GM12878 (cell line): ENCODE measurements at regions not wholly inside any gene's neighbourhood (a gene's known extent, or its start where the extent isn't known, plus 50 kb on each side); places are given as distances from the start of the nearest gene placed in this dataset.

Source experiments
- ATAC-seq: fragments of 200-7000 bp; cut with Tn5 transposase; 3 replicates; pipeline ENCODE4 v1.9.1; 2020; ENCODE audit warnings: mild to moderate bottlenecking, moderate library complexity
- BruUV-seq: library from RNA; stranded (reverse); fragments of 400-500 nt; replicated peaks from 2 replicates; lab custom pipeline; 2021; lab: Mats Ljungman, UMichigan
- CTCF ChIA-PET: fragments of 300-600 bp; sonication (Branson Sonifier 250); formaldehyde crosslinking; extraction: SDS; loops from one replicate; lab custom pipeline; 2021; ENCODE audit warnings: inconsistent platforms; lab: Yijun Ruan, JAX
- POLR2A ChIA-PET: fragments of 350-600 bp; formaldehyde crosslinking; extraction: SDS; loops from one replicate; lab custom pipeline; 2021; ENCODE audit warnings: inconsistent platforms; lab: Charles Lee
- RAD21 ChIA-PET: fragments of 300-600 bp; sonication (Branson Sonifier 250); formaldehyde crosslinking; loops from one replicate; lab custom pipeline; 2023; ENCODE audit warnings: antibody characterized with exemption; ENCODE audit not compliant: unreplicated experiment; lab: Charles Lee
- SMC1A ChIA-PET: fragments of 300-600 bp; sonication (Branson Sonifier 250); formaldehyde crosslinking; loops from one replicate; lab custom pipeline; 2023; ENCODE audit not compliant: unreplicated experiment, uncharacterized antibody; lab: Charles Lee
- DNase-seq: peaks from one replicate; pipeline ENCODE4 v3.0.0-alpha.2; 2011; ENCODE audit warnings: low read depth, low spot score
- FAIRE-seq: peaks from 3 replicates; lab custom pipeline; 2011; peaks lifted over from hg19 to GRCh38; lab: Jason Lieb, UNC
- H2AFZ ChIP-seq: 2 replicates; pipeline ENCODE4 v1.6.0; 2011; ENCODE audit warnings: low read depth, low read length, control low read depth; ENCODE audit not compliant: control insufficient read depth
- H3K27ac ChIP-seq: 2 replicates; pipeline ENCODE4 v1.5.1; 2011; ENCODE audit warnings: control low read depth; ENCODE audit not compliant: control insufficient read depth, insufficient read depth
- H3K27me3 ChIP-seq, 2 experiments: replicated peaks in 1 of 2; 2 replicates each; pipeline versions ENCODE4 v1.6.0 to v1.6.1; 2011; ENCODE audit warnings: low read length in 1 of 2; ENCODE audit not compliant: control insufficient read depth in 2 of 2, insufficient read depth in 2 of 2
- H3K36me3 ChIP-seq, 2 experiments: 2 replicates each; pipeline ENCODE4 v1.5.1; 2011; ENCODE audit warnings: low read length in 1 of 2; ENCODE audit not compliant: control insufficient read depth in 2 of 2, insufficient read depth in 2 of 2
- H3K4me1 ChIP-seq: 2 replicates; pipeline ENCODE4 v1.6.1; 2011; ENCODE audit warnings: mild to moderate bottlenecking, low read length, moderate library complexity, mixed read lengths; ENCODE audit not compliant: control insufficient read depth, insufficient read depth
- H3K4me2 ChIP-seq: 2 replicates; pipeline ENCODE4 v1.6.0; 2011; ENCODE audit warnings: control low read depth; ENCODE audit not compliant: control insufficient read depth, insufficient read depth
- H3K4me3 ChIP-seq: fragments of 200-600 bp; sonication (generic); 2 replicates; pipeline ENCODE4 v1.5.1; 2016
- H3K79me2 ChIP-seq: 2 replicates; pipeline ENCODE4 v1.6.0; 2011; ENCODE audit warnings: low read length; ENCODE audit not compliant: control insufficient read depth, insufficient read depth
- H3K9ac ChIP-seq: 2 replicates; pipeline ENCODE4 v1.8.0; 2011; ENCODE audit warnings: low read length, control low read depth, mixed read lengths; ENCODE audit not compliant: control insufficient read depth, insufficient read depth
- H3K9me3 ChIP-seq: replicated peaks from 3 replicates; pipeline ENCODE4 v1.5.1; 2011; ENCODE audit warnings: mild to moderate bottlenecking, low read length; ENCODE audit not compliant: control insufficient read depth, insufficient read depth
- H4K20me1 ChIP-seq: 2 replicates; pipeline ENCODE4 v1.6.0; 2011; ENCODE audit not compliant: control insufficient read depth, insufficient read depth
- BCLAF1 ChIP-seq: fragments of 450-650 bp; IDR thresholded peaks from 2 replicates; pipeline ENCODE4 v1.6.1; 2017; ENCODE audit warnings: antibody characterized with exemption, mild to moderate bottlenecking, moderate library complexity
- TBL1XR1 ChIP-seq: IDR thresholded peaks from 2 replicates; pipeline ENCODE4 v1.6.1; 2012; ENCODE audit warnings: low read depth, low read length, improper control_type of control experiment
- WGBS: methylation state at CpG from one replicate; pipeline ENCODE4 v1.1.6; 2016; ENCODE audit warnings: low lambda C conversion rate; ENCODE audit not compliant: insufficient replicate concordance, insufficient coverage; ENCODE audit errors: missing lambda C conversion rate; 5-methylcytosine and 5-hydroxymethylcytosine counted together
- in situ Hi-C: fragments of 300-500 bp; cut with MboI; formaldehyde crosslinking; loops from 9 replicates; pipeline ENCODE4 v1.14.3; 2018; ENCODE audit warnings: mixed read lengths
- intact Hi-C: fragments of 100-400 bp; cut with micrococcal nuclease; formaldehyde crosslinking; loops from one replicate; pipeline ENCODE4 v1.14.2; 2022; ENCODE audit not compliant: unreplicated experiment
- TF ChIP-seq, protein P1 (sequence below): fragments of 450-650 bp; formaldehyde crosslinking; IDR thresholded peaks from 2 replicates; pipeline ENCODE4 v1.4.0; 2022; ENCODE audit warnings: mild to moderate bottlenecking, moderate library complexity

GRCh38 chr14:41457393-41457792 lies 149.3 kb upstream of the LRFN5 start:
- H3K27ac ChIP-seq: no peak overlapping the region
- ChIA-PET RAD21 (no interaction called here), CTCF (no interaction called here), POLR2A (no interaction called here), SMC1A (no interaction called here)
- in situ Hi-C loops (no loop called here), intact Hi-C loops (no loop called here)
- no peaks in the 10 kb centered on the region for H3K79me2 ChIP-seq
- no peaks in the 10 kb centered on the region for H3K36me3 ChIP-seq
- H3K4me1 ChIP-seq: no peaks in the 10 kb centered on the region
- WGBS: 0% methylated on average over 1 of the region's 1 CpG
- no peaks in the 10 kb centered on the region for H3K9me3 ChIP-seq
- no peak for FAIRE-seq
- no peak overlapping the region for H3K4me2 ChIP-seq
- H3K27me3 ChIP-seq: no peaks in the 10 kb centered on the region
- TF ChIP-seq, protein P1, sequence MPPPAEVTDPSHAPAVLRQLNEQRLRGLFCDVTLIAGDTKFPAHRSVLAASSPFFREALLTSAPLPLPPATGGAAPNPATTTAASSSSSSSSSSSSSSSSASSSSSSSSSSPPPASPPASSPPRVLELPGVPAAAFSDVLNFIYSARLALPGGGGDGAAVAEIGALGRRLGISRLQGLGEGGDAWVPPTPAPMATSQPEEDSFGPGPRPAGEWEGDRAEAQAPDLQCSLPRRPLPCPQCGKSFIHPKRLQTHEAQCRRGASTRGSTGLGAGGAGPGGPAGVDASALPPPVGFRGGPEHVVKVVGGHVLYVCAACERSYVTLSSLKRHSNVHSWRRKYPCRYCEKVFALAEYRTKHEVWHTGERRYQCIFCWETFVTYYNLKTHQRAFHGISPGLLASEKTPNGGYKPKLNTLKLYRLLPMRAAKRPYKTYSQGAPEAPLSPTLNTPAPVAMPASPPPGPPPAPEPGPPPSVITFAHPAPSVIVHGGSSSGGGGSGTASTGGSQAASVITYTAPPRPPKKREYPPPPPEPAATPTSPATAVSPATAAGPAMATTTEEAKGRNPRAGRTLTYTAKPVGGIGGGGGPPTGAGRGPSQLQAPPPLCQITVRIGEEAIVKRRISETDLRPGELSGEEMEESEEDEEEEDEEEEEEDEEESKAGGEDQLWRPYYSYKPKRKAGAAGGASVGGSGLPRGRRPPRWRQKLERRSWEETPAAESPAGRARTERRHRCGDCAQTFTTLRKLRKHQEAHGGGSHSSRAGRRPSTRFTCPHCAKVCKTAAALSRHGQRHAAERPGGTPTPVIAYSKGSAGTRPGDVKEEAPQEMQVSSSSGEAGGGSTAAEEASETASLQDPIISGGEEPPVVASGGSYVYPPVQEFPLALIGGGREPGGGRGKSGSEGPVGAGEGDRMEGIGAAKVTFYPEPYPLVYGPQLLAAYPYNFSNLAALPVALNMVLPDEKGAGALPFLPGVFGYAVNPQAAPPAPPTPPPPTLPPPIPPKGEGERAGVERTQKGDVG (CRISPR knock-in tag): no peak
- TF ChIP-seq BCLAF1 (no peak), TBL1XR1 (no peak)
- no peak overlapping the region for H3K9ac ChIP-seq
- H4K20me1 ChIP-seq: no peaks in the 10 kb centered on the region
- H3K4me3 ChIP-seq: no peak overlapping the region
- DNase-seq: no peak
- H2AFZ ChIP-seq: no peak overlapping the region
- no TSS peak for BruUV-seq
- ATAC-seq: no peak
